ENCODE measurements at regions not wholly inside any gene's neighbourhood (a gene's known extent, or its start where the extent isn't known, plus 50 kb on each side); places are given as distances from the start of the nearest gene placed in this dataset.

DNA sequence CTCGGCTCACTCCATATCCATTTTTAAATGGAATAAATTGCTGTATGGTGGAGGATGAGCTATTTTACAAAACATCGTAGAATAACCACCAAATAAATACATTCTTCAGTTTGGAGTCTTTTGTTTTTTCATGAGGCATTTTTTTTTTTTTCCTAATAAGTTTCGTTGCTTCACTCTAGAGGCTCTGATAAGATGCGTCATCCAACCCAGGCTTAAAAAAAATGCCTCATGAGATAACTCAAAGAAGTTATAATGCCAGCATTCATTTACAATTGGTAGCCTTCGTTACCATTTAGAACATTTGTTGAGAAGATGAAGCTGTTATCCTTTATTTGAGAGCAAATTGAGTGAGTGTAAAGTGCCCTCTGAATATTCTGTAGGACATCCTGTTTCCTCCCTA lies 172.2 kb upstream of the CENPE start:
- whole genome bisulfite sequencing = 40% methylated on average over 1 of the region's 5 CpGs

DNA sequence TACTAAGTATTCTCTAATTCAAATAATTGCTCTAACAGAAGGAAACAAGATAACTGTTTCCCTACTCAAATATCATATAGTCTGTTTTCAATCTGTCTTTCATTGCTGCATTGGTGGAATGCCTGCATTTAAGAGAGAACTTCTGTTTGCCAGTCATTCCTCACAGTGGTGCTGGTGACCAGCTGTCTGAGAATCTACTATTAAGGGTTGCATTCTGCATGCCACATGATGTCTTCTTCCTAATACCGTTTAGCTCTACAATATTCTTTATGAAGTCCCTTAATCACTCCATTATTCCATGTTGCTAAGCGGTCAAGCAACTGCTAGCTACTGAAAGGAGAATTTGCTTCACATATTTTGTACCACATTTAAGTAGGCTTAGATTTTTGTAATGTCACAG lies 167.1 kb upstream of the CENPE start:
- Histone ChIP-seq H3K79me1 (replicated peaks; ENCODE audit: low read length, poor library complexity, severe bottlenecking) (no peaks in the 10 kb centered on the region), H3K36me3 (ENCODE audit: control insufficient read depth in 1 of 2, insufficient read depth in 2 of 2, low read depth in 1 of 2, low read length in 2 of 2) (no peaks in the 10 kb centered on the region), H3K27me3 (ENCODE audit: control insufficient read depth in 1 of 2, insufficient read depth in 1 of 2, low read length in 2 of 2) (no peaks in the 10 kb centered on the region), H2BK120ac (ENCODE audit: low read depth, low read length) (no peak overlapping the region), H3K18ac (ENCODE audit: low read depth in 1 of 2, low read length in 2 of 2) (no peak overlapping the region), H2BK5ac (ENCODE audit: low read depth, low read length, poor library complexity, severe bottlenecking) (no peak overlapping the region), H3K4me3 (ENCODE audit: insufficient read depth in 1 of 2, low read depth in 1 of 2, low read length in 2 of 2) (no peak overlapping the region), H3K23ac (ENCODE audit: low read length in 2 of 2) (no peak overlapping the region), H2BK15ac (ENCODE audit: low read depth, poor library complexity, severe bottlenecking) (no peak overlapping the region), H3K14ac (ENCODE audit: low read length in 2 of 2) (no peak overlapping the region), H4K8ac (ENCODE audit: low read length) (no peak overlapping the region), H3K27ac (ENCODE audit: low read length, poor library complexity, severe bottlenecking) (no peak overlapping the region), H3K4ac (ENCODE audit: low read depth in 1 of 2, low read length in 2 of 2) (no peak overlapping the region), H3K9ac (ENCODE audit: low read length) (no peak overlapping the region), H3K4me2 (ENCODE audit: low read length, poor library complexity, severe bottlenecking) (no peak overlapping the region), H3K9me3 (ENCODE audit: control insufficient read depth, low read length) (no peaks in the 10 kb centered on the region), H2AK5ac (ENCODE audit: low read length, severe bottlenecking) (no peak overlapping the region), H2BK12ac (ENCODE audit: low read length in 2 of 2) (no peak overlapping the region), H3K4me1 (ENCODE audit: control insufficient read depth, insufficient read depth, low read depth, low read length) (no peaks in the 10 kb centered on the region), H2AFZ (ENCODE audit: low read depth, low read length) (no peak overlapping the region), H4K91ac (ENCODE audit: low read length) (no peak overlapping the region)
- WGBS = 89% methylated on average over 2 of the region's 2 CpGs
- DNase-seq = no peak

More for the DNA sequence above, 172.2 kb upstream of the CENPE start:
- H2BK15ac ChIP-seq (ENCODE audit: low read depth, poor library complexity, severe bottlenecking) = no peak overlapping the region
- no peak overlapping the region for H3K4me3 ChIP-seq (ENCODE audit: insufficient read depth in 1 of 2, low read depth in 1 of 2, low read length in 2 of 2)
- no peak overlapping the region for H3K27ac ChIP-seq (ENCODE audit: low read length, poor library complexity, severe bottlenecking)
- no peaks in the 10 kb centered on the region for H3K79me1 ChIP-seq (replicated peaks; ENCODE audit: low read length, poor library complexity, severe bottlenecking)
- H3K36me3 ChIP-seq (ENCODE audit: control insufficient read depth in 1 of 2, insufficient read depth in 2 of 2, low read depth in 1 of 2, low read length in 2 of 2) = no peaks in the 10 kb centered on the region
- no peak overlapping the region for H2AFZ ChIP-seq (ENCODE audit: low read depth, low read length)
- no peak overlapping the region for H2BK12ac ChIP-seq (ENCODE audit: low read length in 2 of 2)
- H3K23ac ChIP-seq (ENCODE audit: low read length in 2 of 2) = no peak overlapping the region
- no peak overlapping the region for H2BK5ac ChIP-seq (ENCODE audit: low read depth, low read length, poor library complexity, severe bottlenecking)
- no peak overlapping the region for H3K4ac ChIP-seq (ENCODE audit: low read depth in 1 of 2, low read length in 2 of 2)
- no peak overlapping the region for H3K9ac ChIP-seq (ENCODE audit: low read length)
- H3K4me2 ChIP-seq (ENCODE audit: low read length, poor library complexity, severe bottlenecking) = no peak overlapping the region
- H4K91ac ChIP-seq (ENCODE audit: low read length) = no peak overlapping the region
- no peaks in the 10 kb centered on the region for H3K27me3 ChIP-seq (ENCODE audit: control insufficient read depth in 1 of 2, insufficient read depth in 1 of 2, low read length in 2 of 2)
- no peaks in the 10 kb centered on the region for H3K4me1 ChIP-seq (ENCODE audit: control insufficient read depth, insufficient read depth, low read depth, low read length)
- peaks cover 8% of the 10 kb centered on the region for H3K9me3 ChIP-seq (ENCODE audit: control insufficient read depth, low read length)
- H3K14ac ChIP-seq (ENCODE audit: low read length in 2 of 2) = no peak overlapping the region
- H4K8ac ChIP-seq (ENCODE audit: low read length) = no peak overlapping the region
- no peak for DNase-seq
- H2AK5ac ChIP-seq (ENCODE audit: low read length, severe bottlenecking) = no peak overlapping the region
- H2BK120ac ChIP-seq (ENCODE audit: low read depth, low read length) = no peak overlapping the region
- no peak overlapping the region for H3K18ac ChIP-seq (ENCODE audit: low read depth in 1 of 2, low read length in 2 of 2)

DNA sequence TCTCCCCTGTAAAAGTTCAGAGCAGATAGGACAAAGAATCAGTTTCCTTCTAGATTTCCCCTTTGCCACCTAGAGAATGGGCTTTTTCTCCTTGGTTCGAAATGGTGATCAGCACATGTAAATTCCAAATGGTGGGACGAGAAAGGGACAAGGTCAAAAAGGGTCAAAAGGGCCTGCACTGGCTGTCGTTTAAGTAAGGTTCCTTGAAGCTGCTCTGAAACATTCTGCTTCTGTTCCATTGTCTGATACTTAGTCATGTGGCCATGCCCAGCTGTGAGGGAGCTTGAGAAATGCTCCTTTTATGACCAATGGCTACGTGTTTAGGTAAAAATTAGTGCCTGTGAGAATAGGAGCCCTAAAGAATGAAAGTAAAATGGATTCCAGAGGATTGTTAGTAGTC lies 165.9 kb upstream of the CENPE start:
- no peak overlapping the region for H2BK120ac ChIP-seq (ENCODE audit: low read depth, low read length)
- H3K9me3 ChIP-seq (ENCODE audit: control insufficient read depth, low read length) = peaks cover 5% of the 10 kb centered on the region
- H3K27ac ChIP-seq (ENCODE audit: low read length, poor library complexity, severe bottlenecking) = no peak overlapping the region
- H4K91ac ChIP-seq (ENCODE audit: low read length) = no peak overlapping the region
- H3K36me3 ChIP-seq (ENCODE audit: control insufficient read depth in 1 of 2, insufficient read depth in 2 of 2, low read depth in 1 of 2, low read length in 2 of 2) = no peaks in the 10 kb centered on the region
- H3K4me1 ChIP-seq (ENCODE audit: control insufficient read depth, insufficient read depth, low read depth, low read length) = no peaks in the 10 kb centered on the region
- H3K18ac ChIP-seq (ENCODE audit: low read depth in 1 of 2, low read length in 2 of 2) = no peak overlapping the region
- no peak overlapping the region for H2BK15ac ChIP-seq (ENCODE audit: low read depth, poor library complexity, severe bottlenecking)
- H3K27me3 ChIP-seq (ENCODE audit: control insufficient read depth in 1 of 2, insufficient read depth in 1 of 2, low read length in 2 of 2) = no peaks in the 10 kb centered on the region
- no peak overlapping the region for H3K4ac ChIP-seq (ENCODE audit: low read depth in 1 of 2, low read length in 2 of 2)
- H2BK12ac ChIP-seq (ENCODE audit: low read length in 2 of 2) = no peak overlapping the region
- H3K4me3 ChIP-seq (ENCODE audit: insufficient read depth in 1 of 2, low read depth in 1 of 2, low read length in 2 of 2) = no peak overlapping the region
- no peak overlapping the region for H4K8ac ChIP-seq (ENCODE audit: low read length)
- no peak overlapping the region for H3K4me2 ChIP-seq (ENCODE audit: low read length, poor library complexity, severe bottlenecking)
- no peak overlapping the region for H2AK5ac ChIP-seq (ENCODE audit: low read length, severe bottlenecking)
- no peak overlapping the region for H3K14ac ChIP-seq (ENCODE audit: low read length in 2 of 2)
- H2AFZ ChIP-seq (ENCODE audit: low read depth, low read length) = no peak overlapping the region
- H3K9ac ChIP-seq (ENCODE audit: low read length) = no peak overlapping the region
- WGBS = 50% methylated on average over 4 of the region's 4 CpGs
- H3K79me1 ChIP-seq (replicated peaks; ENCODE audit: low read length, poor library complexity, severe bottlenecking) = no peaks in the 10 kb centered on the region
- DNase-seq = no peak
- H3K23ac ChIP-seq (ENCODE audit: low read length in 2 of 2) = no peak overlapping the region
- no peak overlapping the region for H2BK5ac ChIP-seq (ENCODE audit: low read depth, low read length, poor library complexity, severe bottlenecking)

DNA sequence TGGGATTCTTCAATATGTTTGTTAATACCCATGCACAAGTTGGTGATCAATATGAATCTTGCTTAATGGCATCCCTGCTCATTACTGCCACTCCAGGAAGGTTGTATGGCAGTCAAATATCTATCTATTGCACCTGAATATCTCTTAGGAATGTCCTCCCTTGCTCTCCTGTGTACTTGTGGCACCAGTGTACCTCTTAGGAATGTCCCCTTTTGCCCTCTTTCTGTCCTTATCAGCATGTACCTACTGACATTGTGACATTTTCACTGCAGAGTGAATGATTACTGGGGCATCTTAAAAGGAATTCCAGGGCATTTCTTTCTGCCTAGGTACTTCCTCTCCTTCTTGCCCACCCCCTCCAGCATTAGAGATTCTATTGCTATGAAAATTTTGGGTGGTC lies 163.8 kb upstream of the CENPE start:
- no peak for DNase-seq
- Histone ChIP-seq H3K18ac (ENCODE audit: low read depth in 1 of 2, low read length in 2 of 2) (no peak overlapping the region), H2AFZ (ENCODE audit: low read depth, low read length) (no peak overlapping the region), H3K4me2 (ENCODE audit: low read length, poor library complexity, severe bottlenecking) (no peak overlapping the region), H3K27me3 (ENCODE audit: control insufficient read depth in 1 of 2, insufficient read depth in 1 of 2, low read length in 2 of 2) (no peaks in the 10 kb centered on the region), H2BK15ac (ENCODE audit: low read depth, poor library complexity, severe bottlenecking) (no peak overlapping the region), H2AK5ac (ENCODE audit: low read length, severe bottlenecking) (no peak overlapping the region), H3K79me1 (replicated peaks; ENCODE audit: low read length, poor library complexity, severe bottlenecking) (no peaks in the 10 kb centered on the region), H3K4me1 (ENCODE audit: control insufficient read depth, insufficient read depth, low read depth, low read length) (no peaks in the 10 kb centered on the region), H2BK12ac (ENCODE audit: low read length in 2 of 2) (no peak overlapping the region), H3K9ac (ENCODE audit: low read length) (no peak overlapping the region), H4K91ac (ENCODE audit: low read length) (no peak overlapping the region), H4K8ac (ENCODE audit: low read length) (no peak overlapping the region), H3K36me3 (ENCODE audit: control insufficient read depth in 1 of 2, insufficient read depth in 2 of 2, low read depth in 1 of 2, low read length in 2 of 2) (no peaks in the 10 kb centered on the region), H3K4ac (ENCODE audit: low read depth in 1 of 2, low read length in 2 of 2) (no peak overlapping the region), H3K23ac (ENCODE audit: low read length in 2 of 2) (no peak overlapping the region), H2BK120ac (ENCODE audit: low read depth, low read length) (no peak overlapping the region), H2BK5ac (ENCODE audit: low read depth, low read length, poor library complexity, severe bottlenecking) (no peak overlapping the region), H3K14ac (ENCODE audit: low read length in 2 of 2) (no peak overlapping the region), H3K27ac (ENCODE audit: low read length, poor library complexity, severe bottlenecking) (no peak overlapping the region), H3K9me3 (ENCODE audit: control insufficient read depth, low read length) (peaks cover 13% of the 10 kb centered on the region), H3K4me3 (ENCODE audit: insufficient read depth in 1 of 2, low read depth in 1 of 2, low read length in 2 of 2) (no peak overlapping the region)
